ENCODE measurements at regions not wholly inside any gene's neighbourhood (a gene's known extent, or its start where the extent isn't known, plus 50 kb on each side); places are given as distances from the start of the nearest gene placed in this dataset.

- ATAC-seq (ENCODE audit: low FRiP score in 2 of 2): no peak
Observed at GRCh38 chr6:14969126-14969525, 276.7 kb upstream of the JARID2 start.

GRCh38 chr6:14972379-14973067, 273.3 kb upstream of the JARID2 start:
- no peak for TF ChIP-seq EP300 (IDR thresholded peaks at IDR 0.05)
- H3K9me3 ChIP-seq: no peaks in the 10 kb centered on the region
- no peaks in the 10 kb centered on the region for H3K36me3 ChIP-seq
- 81 to 93% methylated on average over 4 of the region's 4 CpGs for WGBS, 2 donors
- DNase-seq (no peak), ATAC-seq (ENCODE audit: low FRiP score in 2 of 2) (no peak)
- H3K27ac ChIP-seq: no peak overlapping the region
- no peak overlapping the region for H3K4me3 ChIP-seq
- H3K4me1 ChIP-seq: no peaks in the 10 kb centered on the region
- H3K27me3 ChIP-seq: no peaks in the 10 kb centered on the region

More at GRCh38 chr6:14969126-14969525, 276.7 kb upstream of the JARID2 start:
- Histone ChIP-seq H3K36me3 (no peaks in the 10 kb centered on the region), H3K27me3 (no peaks in the 10 kb centered on the region), H3K9me3 (no peaks in the 10 kb centered on the region), H3K4me1 (no peaks in the 10 kb centered on the region), H3K27ac (no peak overlapping the region), H3K4me3 (no peak overlapping the region)
- TF ChIP-seq POLR2AphosphoS5 (IDR thresholded peaks at IDR 0.05) (no peak), POLR2A (IDR thresholded peaks at IDR 0.05) (no peak), EP300 (IDR thresholded peaks at IDR 0.05) (no peak)
- TF ChIP-seq, protein P1, sequence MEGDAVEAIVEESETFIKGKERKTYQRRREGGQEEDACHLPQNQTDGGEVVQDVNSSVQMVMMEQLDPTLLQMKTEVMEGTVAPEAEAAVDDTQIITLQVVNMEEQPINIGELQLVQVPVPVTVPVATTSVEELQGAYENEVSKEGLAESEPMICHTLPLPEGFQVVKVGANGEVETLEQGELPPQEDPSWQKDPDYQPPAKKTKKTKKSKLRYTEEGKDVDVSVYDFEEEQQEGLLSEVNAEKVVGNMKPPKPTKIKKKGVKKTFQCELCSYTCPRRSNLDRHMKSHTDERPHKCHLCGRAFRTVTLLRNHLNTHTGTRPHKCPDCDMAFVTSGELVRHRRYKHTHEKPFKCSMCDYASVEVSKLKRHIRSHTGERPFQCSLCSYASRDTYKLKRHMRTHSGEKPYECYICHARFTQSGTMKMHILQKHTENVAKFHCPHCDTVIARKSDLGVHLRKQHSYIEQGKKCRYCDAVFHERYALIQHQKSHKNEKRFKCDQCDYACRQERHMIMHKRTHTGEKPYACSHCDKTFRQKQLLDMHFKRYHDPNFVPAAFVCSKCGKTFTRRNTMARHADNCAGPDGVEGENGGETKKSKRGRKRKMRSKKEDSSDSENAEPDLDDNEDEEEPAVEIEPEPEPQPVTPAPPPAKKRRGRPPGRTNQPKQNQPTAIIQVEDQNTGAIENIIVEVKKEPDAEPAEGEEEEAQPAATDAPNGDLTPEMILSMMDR (IDR thresholded peaks at IDR 0.05): no peak
- DNase-seq: no peak

DNA sequence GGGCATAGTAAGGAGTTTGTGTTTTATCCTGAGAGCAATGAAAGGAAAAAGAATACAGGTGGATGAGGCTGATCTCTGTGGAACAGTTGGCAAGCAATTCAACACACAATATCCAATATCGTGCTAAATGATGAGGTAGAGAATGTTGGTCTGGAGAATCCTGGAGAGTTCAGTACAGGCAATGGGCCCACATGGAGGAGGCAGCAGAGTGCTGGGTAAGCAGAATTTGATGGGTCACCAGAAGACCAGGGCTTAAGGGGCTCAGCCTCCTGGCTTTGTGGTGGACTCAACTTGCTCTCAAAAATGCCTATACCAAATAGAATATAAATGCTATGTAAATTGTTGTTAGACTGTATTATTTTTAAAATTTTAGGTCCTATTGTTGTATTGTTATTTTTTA, 271.5 kb upstream of the JARID2 start:
- Histone ChIP-seq H3K4me1 (no peaks in the 10 kb centered on the region), H3K36me3 (no peaks in the 10 kb centered on the region), H3K4me3 (no peak overlapping the region), H3K27me3 (no peaks in the 10 kb centered on the region), H3K27ac (no peak overlapping the region), H3K9me3 (no peaks in the 10 kb centered on the region)
- DNase-seq (no peak), ATAC-seq (ENCODE audit: low FRiP score in 2 of 2) (no peak)
- 96 to 100% methylated on average over 1 of the region's 1 CpG for WGBS, 2 donors
- TF ChIP-seq POLR2AphosphoS5 (IDR thresholded peaks at IDR 0.05): no peak
- no peak for TF ChIP-seq EP300 (IDR thresholded peaks at IDR 0.05)
- TF ChIP-seq POLR2A (IDR thresholded peaks at IDR 0.05): no peak
- TF ChIP-seq, protein P1 (IDR thresholded peaks at IDR 0.05): no peak

GRCh38 chr6:14974792-14975470, 270.9 kb upstream of the JARID2 start:
- H3K36me3 ChIP-seq: no peaks in the 10 kb centered on the region
- 72 to 74% methylated on average over 4 of the region's 4 CpGs for WGBS, 2 donors
- H3K4me1 ChIP-seq: no peaks in the 10 kb centered on the region
- H3K4me3 ChIP-seq: no peak overlapping the region
- H3K9me3 ChIP-seq: no peaks in the 10 kb centered on the region
- no peak for ATAC-seq (ENCODE audit: low FRiP score in 2 of 2)
- TF ChIP-seq, protein P1 (IDR thresholded peaks at IDR 0.05): no peak
- no peak for TF ChIP-seq EP300 (IDR thresholded peaks at IDR 0.05)
- no peak for TF ChIP-seq POLR2AphosphoS5 (IDR thresholded peaks at IDR 0.05)
- no peak for TF ChIP-seq POLR2A (IDR thresholded peaks at IDR 0.05)
- DNase-seq: no peak
- no peaks in the 10 kb centered on the region for H3K27me3 ChIP-seq
- H3K27ac ChIP-seq: no peak overlapping the region

DNA sequence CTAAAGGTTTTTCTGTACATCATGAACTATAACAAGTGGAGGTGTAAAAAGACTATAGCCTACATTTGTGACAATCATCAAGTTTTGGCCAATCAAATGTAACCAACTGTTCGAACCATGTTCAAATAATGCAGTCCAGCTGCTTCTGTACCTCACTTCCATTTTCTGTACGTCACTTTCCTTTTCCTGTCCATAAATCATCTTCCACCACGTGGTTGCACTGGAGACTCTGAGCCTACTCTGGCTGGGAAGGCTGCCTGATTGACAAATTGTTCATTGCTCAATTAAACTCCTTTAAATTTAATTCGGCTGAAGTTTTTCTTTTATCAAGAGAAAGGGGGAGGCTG, 270.4 kb upstream of the JARID2 start:
- H3K27ac ChIP-seq: no peak overlapping the region
- H3K9me3 ChIP-seq: no peaks in the 10 kb centered on the region
- 36 to 43% methylated on average over 4 of the region's 4 CpGs for WGBS, 2 donors
- ATAC-seq (ENCODE audit: low FRiP score in 2 of 2) (no peak), DNase-seq (no peak)
- no peaks in the 10 kb centered on the region for H3K36me3 ChIP-seq
- H3K4me1 ChIP-seq: no peaks in the 10 kb centered on the region
- H3K27me3 ChIP-seq: no peaks in the 10 kb centered on the region
- H3K4me3 ChIP-seq: no peak overlapping the region
- TF ChIP-seq EP300 (IDR thresholded peaks at IDR 0.05): no peak
- TF ChIP-seq, protein P1 (IDR thresholded peaks at IDR 0.05): no peak
- no peak for TF ChIP-seq POLR2A (IDR thresholded peaks at IDR 0.05)
- no peak for TF ChIP-seq POLR2AphosphoS5 (IDR thresholded peaks at IDR 0.05)

Measured in upper lobe of left lung (tissue), 6 donors.